ENCODE measurements at regions not wholly inside any gene's neighbourhood (a gene's known extent, or its start where the extent isn't known, plus 50 kb on each side); places are given as distances from the start of the nearest gene placed in this dataset.
"Not testable (repeated sequence)": the region's sequence is repeated elsewhere in the genome, so short reads cannot be mapped to it uniquely, and the experiment has no call there.

GRCh38 chr1:182157187-182157586 is 95.7 kb upstream of the ZNF648 start:
- Histone ChIP-seq H3K9ac (ENCODE audit: low read length) (no peak overlapping the region), H2AFZ (ENCODE audit: insufficient read depth, low read depth, low read length, poor library complexity, severe bottlenecking) (no peak overlapping the region), H3K36me3 (replicated peaks in 1 of 2; ENCODE audit: control extremely low read depth in 1 of 2, control insufficient read depth in 1 of 2, extremely low read depth in 1 of 2, insufficient read depth in 2 of 2, low read length in 1 of 2) (no peaks in the 10 kb centered on the region), H4K20me1 (ENCODE audit: control insufficient read depth, insufficient read depth, low read length, poor library complexity, severe bottlenecking) (no peaks in the 10 kb centered on the region), H3K27ac (ENCODE audit: low read length in 2 of 2) (no peak overlapping the region), H3K79me2 (ENCODE audit: control insufficient read depth, insufficient read depth, low read length) (no peaks in the 10 kb centered on the region), H3K4me3 (ENCODE audit: control extremely low read depth in 1 of 5, extremely low read depth in 1 of 5, insufficient read depth in 1 of 5, low read depth in 2 of 5, low read length in 4 of 5) (no peak overlapping the region), H3K27me3 (replicated peaks in 1 of 4; ENCODE audit: control extremely low read depth in 1 of 4, control insufficient read depth in 3 of 4, insufficient read depth in 4 of 4, low read length in 3 of 4) (no peaks in the 10 kb centered on the region), H3K4me1 (ENCODE audit: control insufficient read depth in 2 of 2, insufficient read depth in 2 of 2, low read length in 2 of 2) (no peaks in the 10 kb centered on the region), H3K4me2 (replicated peaks; ENCODE audit: low read depth, low read length, poor library complexity, severe bottlenecking) (no peak overlapping the region), H3K9me3 (ENCODE audit: control extremely low read depth in 1 of 3, control insufficient read depth in 2 of 3, insufficient read depth in 1 of 3, low read length in 2 of 3) (peaks cover 0 to 4% (median 0%) of the 10 kb centered on the region in 3 donors)
- WGBS (ENCODE audit: insufficient coverage), result no CpG with 5 or more reads among the region's 2 CpGs
- ChIA-PET POLR2A (no interaction called here), CTCF (no interaction called here)
- intact Hi-C loops (cut with micrococcal nuclease), result no loop called here
- Mint-ChIP-seq H3K4me3 (no peak overlapping the region), H3K27ac (no peak overlapping the region), H3K4me1 (no peaks in the 10 kb centered on the region), H3K27me3 (peaks cover 3% of the 10 kb centered on the region), H3K9me3 (ENCODE audit: insufficient read depth) (peaks cover 9% of the 10 kb centered on the region)
- no peak for TF ChIP-seq CTCF (IDR thresholded peaks at IDR 0.05)
- no peak for TF ChIP-seq EZH2 (IDR thresholded peaks at IDR 0.05; ENCODE audit: borderline replicate concordance, insufficient read depth, low read depth, low read length, poor library complexity, severe bottlenecking)
- ATAC-seq (ENCODE audit: low read depth), result no peak
- no peak for DNase-seq

DNA sequence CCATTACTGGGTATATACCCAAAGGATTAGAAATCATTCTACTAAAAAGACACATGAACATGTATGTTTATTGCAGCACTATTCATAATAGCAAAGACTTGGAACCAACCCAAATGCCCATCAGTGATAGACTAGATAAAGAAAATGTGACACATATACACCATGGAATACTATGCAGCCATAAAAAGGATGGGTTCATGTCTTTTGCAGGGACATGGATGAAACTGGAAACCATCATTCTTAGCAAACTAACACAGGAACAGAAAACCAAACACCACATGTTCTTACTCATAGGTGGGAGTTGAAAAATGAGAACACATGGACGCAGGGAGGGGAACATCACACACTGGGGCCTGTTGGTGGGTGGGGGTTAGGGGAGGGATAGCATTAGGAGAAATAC is 92.9 kb upstream of the ZNF648 start:
- H3K9me3 Mint-ChIP-seq (ENCODE audit: insufficient read depth), result not testable (repeated sequence)

More for the DNA sequence above, 92.9 kb upstream of the ZNF648 start:
- CTCF ChIA-PET, result interaction anchor here (1.2 kb wide), 1 partner anchor 13 kb away, joined by 5 read pairs; no protein-coding TSS in a partner anchor
- H3K4me3 Mint-ChIP-seq; H3K36me3 ChIP-seq (replicated peaks in 1 of 2; ENCODE audit: control extremely low read depth in 1 of 2, control insufficient read depth in 1 of 2, extremely low read depth in 1 of 2, insufficient read depth in 2 of 2, low read length in 1 of 2); intact Hi-C loops (cut with micrococcal nuclease); H3K79me2 ChIP-seq (ENCODE audit: control insufficient read depth, insufficient read depth, low read length); DNase-seq; POLR2A ChIA-PET; ATAC-seq (ENCODE audit: low read depth); H3K9me3 ChIP-seq (ENCODE audit: control extremely low read depth in 1 of 3, control insufficient read depth in 2 of 3, insufficient read depth in 1 of 3, low read length in 2 of 3); H2AFZ ChIP-seq (ENCODE audit: insufficient read depth, low read depth, low read length, poor library complexity, severe bottlenecking); H3K27me3 Mint-ChIP-seq; H3K4me2 ChIP-seq (replicated peaks; ENCODE audit: low read depth, low read length, poor library complexity, severe bottlenecking); H3K4me1 Mint-ChIP-seq; H3K27ac ChIP-seq (ENCODE audit: low read length in 2 of 2); H3K9ac ChIP-seq (ENCODE audit: low read length); H4K20me1 ChIP-seq (ENCODE audit: control insufficient read depth, insufficient read depth, low read length, poor library complexity, severe bottlenecking); H3K27me3 ChIP-seq (replicated peaks in 1 of 4; ENCODE audit: control extremely low read depth in 1 of 4, control insufficient read depth in 3 of 4, insufficient read depth in 4 of 4, low read length in 3 of 4); H3K27ac Mint-ChIP-seq; H3K4me1 ChIP-seq (ENCODE audit: control insufficient read depth in 2 of 2, insufficient read depth in 2 of 2, low read length in 2 of 2); H3K4me3 ChIP-seq (ENCODE audit: control extremely low read depth in 1 of 5, extremely low read depth in 1 of 5, insufficient read depth in 1 of 5, low read depth in 2 of 5, low read length in 4 of 5): not testable (repeated sequence)
- no CpG with 5 or more reads among the region's 1 CpG for WGBS (ENCODE audit: insufficient coverage)

Measured in B cell (primary cell).